Stimulated activated CD4-positive, alpha-beta T cell treated with anti-CD3 and anti-CD28 coated beads, TNF-alpha, amount 100 ng/mL, for 48 hours (primary cell): ENCODE measurements at regions not wholly inside any gene's neighbourhood (a gene's known extent, or its start where the extent isn't known, plus 50 kb on each side); places are given as distances from the start of the nearest gene placed in this dataset.

Source experiments
- DNase-seq, 3 donors: peaks; one replicate each; pipeline ENCODE4 v3.0.0-alpha.2; 2020; ENCODE audit warnings: low read depth in 3 of 3

DNA sequence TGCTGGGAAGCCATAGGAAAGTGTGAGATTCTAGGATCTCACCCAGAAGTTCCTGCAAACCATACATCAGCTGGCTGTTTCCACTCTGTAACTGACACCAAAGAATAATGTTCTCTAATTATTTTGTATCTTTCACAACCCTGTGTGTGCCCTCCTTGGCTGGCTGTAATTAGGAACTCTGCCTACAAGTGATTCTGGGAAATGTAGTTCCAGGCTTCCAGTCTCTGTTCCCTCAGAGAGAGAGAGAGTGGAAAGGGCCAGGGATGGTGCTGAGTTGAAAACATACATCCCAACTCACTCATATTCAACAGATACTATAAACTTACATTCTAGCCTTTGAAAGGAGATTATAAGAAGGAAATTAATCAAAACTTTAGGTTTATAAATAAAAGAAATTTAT is 57.5 kb upstream of the C1QTNF7 start:
- no peak for DNase-seq

DNA sequence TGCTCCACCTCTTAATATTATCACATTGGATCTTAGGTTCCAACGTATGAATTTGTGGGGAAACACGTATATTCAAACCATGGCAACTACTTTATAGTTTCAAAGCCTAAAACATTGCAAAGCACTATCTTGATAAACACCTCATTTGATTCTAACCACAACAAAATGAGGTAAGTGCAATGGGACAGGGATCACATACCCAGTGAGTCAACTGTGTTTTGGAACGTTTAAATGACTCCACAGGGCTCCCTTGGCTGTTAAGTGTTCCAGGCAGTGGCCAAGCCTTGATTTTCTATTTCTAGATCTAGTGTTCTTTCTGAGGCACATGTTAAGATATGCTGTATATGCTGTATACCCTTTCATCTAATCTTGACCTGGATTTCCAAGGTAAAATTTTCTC is 54.5 kb upstream of the C1QTNF7 start:
- no peak for DNase-seq

DNA sequence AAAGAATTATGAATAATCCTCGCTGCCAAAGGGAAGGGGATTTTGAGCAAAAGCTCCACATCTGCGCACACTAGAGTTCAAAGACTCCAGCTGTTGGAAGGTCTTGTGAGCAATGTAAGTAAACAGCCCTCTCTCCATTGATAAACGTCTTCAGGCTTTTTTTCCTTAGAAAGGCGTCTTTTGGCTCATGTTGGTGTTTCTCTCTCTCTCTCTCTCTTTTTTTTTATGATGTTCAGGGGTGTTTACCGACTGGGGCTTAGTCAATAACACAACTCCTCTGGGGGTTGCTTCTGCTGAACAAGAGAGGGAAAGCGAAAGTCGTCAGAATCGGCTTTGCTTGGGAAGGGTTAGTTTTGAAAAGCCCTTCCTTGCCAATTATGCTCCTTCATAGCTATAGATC is 53.2 kb upstream of the C1QTNF7 start:
- DNase-seq = no peak

DNA sequence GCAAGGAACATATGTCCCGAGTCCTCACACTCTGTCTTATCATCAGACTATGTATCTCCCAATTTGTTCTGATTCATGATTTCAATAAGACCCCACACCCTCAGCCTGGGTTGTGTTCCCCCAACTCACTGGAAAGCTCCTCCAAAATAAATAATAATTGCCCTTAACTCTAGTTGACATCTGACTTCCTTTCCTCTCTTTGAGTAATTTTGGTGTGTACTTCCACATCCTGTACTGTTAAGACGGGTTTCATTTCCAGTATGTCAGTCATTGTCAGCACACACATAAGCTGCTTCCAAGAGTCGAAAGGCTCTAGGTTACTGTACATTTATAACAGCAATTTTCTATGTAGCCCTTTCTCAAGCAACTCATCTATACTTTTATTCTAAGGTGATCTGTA is 52.2 kb upstream of the C1QTNF7 start:
- no peak for DNase-seq

DNA sequence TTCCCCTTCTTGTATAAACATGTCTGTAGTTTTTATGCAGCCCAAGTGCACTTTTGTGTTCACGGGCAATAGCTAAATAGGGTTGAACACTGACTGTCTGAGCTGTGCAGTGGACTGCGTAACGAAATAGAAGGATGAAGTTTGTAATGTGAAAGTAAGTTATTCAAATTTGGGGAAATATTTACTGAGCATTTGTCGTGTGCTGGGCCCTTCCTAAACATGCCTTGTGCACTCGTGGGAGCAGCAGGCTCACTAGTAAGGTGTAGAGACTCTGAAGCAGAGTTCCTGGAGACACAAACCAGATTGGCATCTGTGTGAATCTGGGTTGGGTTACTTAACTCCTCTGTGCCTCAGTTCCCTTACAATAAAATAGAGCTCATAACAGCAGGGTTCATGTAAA is 51.7 kb upstream of the C1QTNF7 start:
- DNase-seq = no peak

DNA sequence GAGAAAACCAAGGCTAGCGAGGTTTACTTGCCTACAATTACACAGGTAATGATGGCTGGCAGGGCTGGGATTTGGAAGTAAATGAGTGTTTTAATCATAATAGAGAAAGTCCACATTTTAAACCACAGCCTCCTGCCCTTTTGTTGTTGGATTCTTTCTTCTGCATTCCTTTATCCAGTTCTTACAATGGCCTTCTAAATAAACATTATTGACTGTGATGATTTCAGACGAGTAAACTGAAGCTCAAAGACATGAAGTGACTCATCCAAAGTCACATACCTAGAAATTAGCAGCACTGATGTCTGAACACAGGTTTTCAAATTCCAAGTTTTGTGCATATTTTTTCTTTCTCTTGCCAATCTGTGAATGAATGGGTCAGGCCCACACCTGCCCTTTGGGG is 51.2 kb upstream of the C1QTNF7 start:
- no peak for DNase-seq
